PFSK-1 (cell line): ENCODE measurements at regions not wholly inside any gene's neighbourhood (a gene's known extent, or its start where the extent isn't known, plus 50 kb on each side); places are given as distances from the start of the nearest gene placed in this dataset.

Experiments
- FOXP2 ChIP-seq: optimal IDR thresholded peaks from 2 replicates; pipeline ENCODE3; 2011; ENCODE audit warnings: borderline replicate concordance, control low read depth, inconsistent platforms; ENCODE audit not compliant: insufficient read depth; ENCODE audit errors: extremely low read length, extremely low read depth
- POLR2AphosphoS5 ChIP-seq: IDR thresholded peaks from 2 replicates; pipeline ENCODE4 v1.6.1; 2012; ENCODE audit warnings: low read depth, mild to moderate bottlenecking, control low read depth, low read length, moderate library complexity
- REST ChIP-seq, 2 experiments: IDR thresholded peaks; 2 replicates each; pipeline versions ENCODE4 v1.6.1 to v1.8.0; 2011 to 2012; ENCODE audit warnings: low read depth in 2 of 2, low read length in 2 of 2, control low read depth in 1 of 2, inconsistent platforms in 1 of 2, mild to moderate bottlenecking in 1 of 2, moderate library complexity in 1 of 2; ENCODE audit not compliant: insufficient read depth in 1 of 2
- SIN3A ChIP-seq: IDR thresholded peaks from 2 replicates; pipeline ENCODE4 v1.6.1; 2012; ENCODE audit warnings: mild to moderate bottlenecking, low read length, moderate library complexity, borderline replicate concordance; ENCODE audit not compliant: insufficient read depth
- TAF1 ChIP-seq: IDR thresholded peaks from 2 replicates; pipeline ENCODE4 v1.6.1; 2012; ENCODE audit warnings: low read length, control low read depth, borderline replicate concordance; ENCODE audit not compliant: insufficient read depth

- TF ChIP-seq SIN3A, result no peak
- no peak for TF ChIP-seq TAF1
- TF ChIP-seq REST (IDR thresholded peaks at IDR 0.05; ENCODE audit: insufficient read depth in 1 of 2, low read depth in 2 of 2, low read length in 2 of 2), result no peak
- no peak for TF ChIP-seq FOXP2
- TF ChIP-seq POLR2AphosphoS5, result no peak
Observed at GRCh38 chr18:998936-999335, 94.3 kb downstream of the ADCYAP1 start.

GRCh38 chr18:1002653-1003178 lies 98.0 kb downstream of the ADCYAP1 start:
- no peak for TF ChIP-seq SIN3A
- no peak for TF ChIP-seq POLR2AphosphoS5
- TF ChIP-seq FOXP2, result no peak
- no peak for TF ChIP-seq REST (IDR thresholded peaks at IDR 0.05; ENCODE audit: insufficient read depth in 1 of 2, low read depth in 2 of 2, low read length in 2 of 2)
- TF ChIP-seq TAF1, result no peak

DNA sequence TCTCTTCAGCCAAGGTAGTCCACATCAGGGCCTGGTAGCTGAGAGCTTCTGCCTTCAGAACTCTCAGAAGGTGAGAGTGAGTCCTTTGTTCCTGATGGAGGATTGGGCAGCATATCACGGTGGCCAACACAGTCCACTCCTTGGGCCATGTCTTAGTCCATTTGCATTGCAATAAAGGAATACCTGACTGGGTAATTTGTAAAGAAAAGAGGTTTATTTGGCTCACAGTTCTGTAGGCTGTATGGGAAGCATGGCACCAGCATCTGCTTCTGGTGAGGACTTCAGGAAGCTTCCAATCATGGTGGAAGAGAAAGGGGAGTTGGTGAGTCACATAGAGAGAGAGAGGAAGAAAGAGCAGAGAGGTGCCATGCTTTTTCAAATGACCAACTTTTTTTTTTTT lies 98.8 kb downstream of the ADCYAP1 start:
- TF ChIP-seq REST (IDR thresholded peaks at IDR 0.05; ENCODE audit: insufficient read depth in 1 of 2, low read depth in 2 of 2, low read length in 2 of 2), result no peak
- TF ChIP-seq TAF1, result no peak
- no peak for TF ChIP-seq FOXP2
- TF ChIP-seq SIN3A, result no peak
- no peak for TF ChIP-seq POLR2AphosphoS5

DNA sequence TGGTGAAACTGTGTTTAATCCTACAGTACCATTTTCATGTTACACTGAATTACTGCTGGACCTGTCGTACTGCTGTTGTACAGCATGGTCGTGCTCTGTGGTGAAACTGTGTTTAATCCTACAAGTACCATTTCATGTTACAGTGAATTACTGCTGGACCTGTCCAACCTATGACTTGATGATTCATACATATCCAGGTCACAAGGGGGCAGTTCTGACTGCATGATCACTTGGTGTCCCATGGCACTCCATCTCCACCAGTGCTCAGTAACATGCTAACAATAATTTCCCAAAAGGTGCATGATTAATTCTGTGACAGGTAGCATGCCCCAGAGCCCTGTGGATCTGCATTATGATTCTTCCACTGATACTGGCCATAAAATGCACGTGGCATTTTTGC lies 101.6 kb downstream of the ADCYAP1 start:
- no peak for TF ChIP-seq POLR2AphosphoS5
- no peak for TF ChIP-seq REST (IDR thresholded peaks at IDR 0.05; ENCODE audit: insufficient read depth in 1 of 2, low read depth in 2 of 2, low read length in 2 of 2)
- TF ChIP-seq FOXP2, result no peak
- TF ChIP-seq SIN3A, result no peak
- no peak for TF ChIP-seq TAF1

DNA sequence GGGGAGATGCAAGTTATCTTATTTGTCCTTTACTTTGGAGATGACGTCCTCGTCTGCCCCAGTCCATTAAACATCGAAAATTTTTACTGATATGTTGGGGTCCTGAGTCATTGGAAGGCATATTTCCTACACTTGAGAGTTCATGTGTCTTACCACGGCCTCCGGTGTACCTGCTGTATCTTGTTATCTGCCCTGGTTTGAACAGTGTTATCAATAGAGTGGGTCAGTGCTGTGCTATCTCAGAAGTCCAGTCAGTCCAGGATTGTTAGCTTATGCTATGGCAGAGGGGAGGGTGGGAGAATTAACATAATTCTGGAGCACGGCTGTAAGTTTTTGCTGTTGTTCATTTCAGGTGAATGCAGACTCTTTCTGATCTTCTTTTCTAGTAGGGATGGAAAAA lies 102.3 kb downstream of the ADCYAP1 start:
- no peak for TF ChIP-seq POLR2AphosphoS5
- TF ChIP-seq REST (IDR thresholded peaks at IDR 0.05; ENCODE audit: insufficient read depth in 1 of 2, low read depth in 2 of 2, low read length in 2 of 2), result no peak
- TF ChIP-seq SIN3A, result no peak
- TF ChIP-seq FOXP2, result no peak
- TF ChIP-seq TAF1, result no peak
